Vagina (tissue), 2 donors: ENCODE measurements at regions not wholly inside any gene's neighbourhood (a gene's known extent, or its start where the extent isn't known, plus 50 kb on each side); places are given as distances from the start of the nearest gene placed in this dataset.
A peak's percentile ranks its signal among the peaks of the same experiment; 100 is the strongest.

ENCODE experiments used
- DNase-seq, 2 donors: peaks; one replicate each; pipeline ENCODE4 v3.0.0-alpha.2; 2017; ENCODE audit errors: extremely low spot score in 2 of 2
- H3K27ac ChIP-seq: fragments of 200-600 bp; sonication (generic); one replicate; pipeline ENCODE4 v1.5.1; 2019
- H3K27me3 ChIP-seq: fragments of 200-600 bp; sonication (generic); one replicate; pipeline ENCODE4 v1.5.1; 2019
- H3K36me3 ChIP-seq, 2 donors: fragments of 200-600 bp; sonication (generic); one replicate each; pipeline ENCODE4 v1.5.1; 2017 to 2019
- H3K4me1 ChIP-seq: fragments of 200-600 bp; sonication (generic); one replicate; pipeline ENCODE4 v1.5.1; 2019
- H3K4me3 ChIP-seq, 2 donors: fragments of 200-600 bp; sonication (generic); 1 replicate in 1 of 2; 2 replicates in 1 of 2; pipeline ENCODE4 v1.5.1; 2016 to 2019
- H3K9me3 ChIP-seq: fragments of 200-600 bp; sonication (generic); one replicate; pipeline ENCODE4 v1.5.1; 2019
- POLR2A ChIP-seq, 2 donors: fragments of 450-650 bp; IDR thresholded peaks; one replicate each; pipeline ENCODE4 v1.6.1; 2017; ENCODE audit warnings: antibody characterized with exemption in 2 of 2, mild to moderate bottlenecking in 2 of 2, moderate library complexity in 2 of 2
- POLR2AphosphoS5 ChIP-seq, 2 donors: sonication (generic); formaldehyde crosslinking; IDR thresholded peaks; one replicate each; pipeline ENCODE4 v1.9.0; 2017; ENCODE audit warnings: antibody characterized with exemption in 2 of 2, mild to moderate bottlenecking in 2 of 2, low read depth in 1 of 2; ENCODE audit not compliant: insufficient read depth in 1 of 2
- intact Hi-C: fragments of 100-400 bp; cut with DNase I; formaldehyde crosslinking; loops from one replicate; pipeline ENCODE4 v1.15.1; 2023
- TF ChIP-seq, protein P1 (sequence below), 3 experiments: fragments of 450-650 bp in 2 of 3; fragments of 200-600 bp in 1 of 3; sonication (generic) in 1 of 3; IDR thresholded peaks; one replicate each; pipeline ENCODE4 v1.5.1; 2017 to 2019; ENCODE audit warnings: antibody characterized with exemption in 3 of 3, mild to moderate bottlenecking in 2 of 3, moderate library complexity in 2 of 3

DNA sequence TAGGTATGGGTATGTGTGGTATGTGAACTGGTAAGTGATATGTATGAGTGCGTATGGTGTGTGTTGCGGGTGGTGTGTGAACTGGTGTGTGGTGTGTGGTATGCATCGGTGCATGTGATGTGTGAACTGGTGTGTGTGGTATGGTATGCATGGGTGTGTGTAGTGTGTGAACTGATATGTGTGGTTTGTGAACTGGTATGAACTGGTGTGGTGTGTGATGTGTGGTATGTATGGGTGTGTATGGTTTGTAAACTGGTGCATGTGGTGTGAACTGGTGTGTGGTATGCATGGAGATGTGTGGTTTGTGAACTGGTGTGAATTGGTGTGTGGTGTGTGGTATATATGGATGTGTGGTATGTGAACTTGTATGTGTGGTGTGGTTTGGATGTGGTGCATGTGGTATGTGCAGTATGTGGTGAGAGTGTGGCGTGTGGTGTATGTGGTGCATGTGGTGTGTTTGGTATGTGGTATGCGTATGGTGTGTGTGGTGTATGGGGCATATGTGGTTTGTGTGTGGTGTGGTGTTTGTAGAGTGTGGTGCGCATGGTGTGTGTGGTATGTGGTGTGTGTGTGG, 208.9 kb upstream of the TNP1 start:
- Histone ChIP-seq H3K4me3 (no peak overlapping the region), H3K27ac (no peak overlapping the region), H3K36me3 (no peaks in the 10 kb centered on the region), H3K9me3 (no peaks in the 10 kb centered on the region), H3K27me3 (no peaks in the 10 kb centered on the region), H3K4me1 (peaks cover 12% of the 10 kb centered on the region)
- intact Hi-C loops: no loop called here
- TF ChIP-seq, protein P1, sequence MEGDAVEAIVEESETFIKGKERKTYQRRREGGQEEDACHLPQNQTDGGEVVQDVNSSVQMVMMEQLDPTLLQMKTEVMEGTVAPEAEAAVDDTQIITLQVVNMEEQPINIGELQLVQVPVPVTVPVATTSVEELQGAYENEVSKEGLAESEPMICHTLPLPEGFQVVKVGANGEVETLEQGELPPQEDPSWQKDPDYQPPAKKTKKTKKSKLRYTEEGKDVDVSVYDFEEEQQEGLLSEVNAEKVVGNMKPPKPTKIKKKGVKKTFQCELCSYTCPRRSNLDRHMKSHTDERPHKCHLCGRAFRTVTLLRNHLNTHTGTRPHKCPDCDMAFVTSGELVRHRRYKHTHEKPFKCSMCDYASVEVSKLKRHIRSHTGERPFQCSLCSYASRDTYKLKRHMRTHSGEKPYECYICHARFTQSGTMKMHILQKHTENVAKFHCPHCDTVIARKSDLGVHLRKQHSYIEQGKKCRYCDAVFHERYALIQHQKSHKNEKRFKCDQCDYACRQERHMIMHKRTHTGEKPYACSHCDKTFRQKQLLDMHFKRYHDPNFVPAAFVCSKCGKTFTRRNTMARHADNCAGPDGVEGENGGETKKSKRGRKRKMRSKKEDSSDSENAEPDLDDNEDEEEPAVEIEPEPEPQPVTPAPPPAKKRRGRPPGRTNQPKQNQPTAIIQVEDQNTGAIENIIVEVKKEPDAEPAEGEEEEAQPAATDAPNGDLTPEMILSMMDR (IDR thresholded peaks at IDR 0.05): no peak
- TF ChIP-seq POLR2A (IDR thresholded peaks at IDR 0.05) (no peak), POLR2AphosphoS5 (IDR thresholded peaks at IDR 0.05; ENCODE audit: insufficient read depth in 1 of 2, low read depth in 1 of 2) (no peak)
- no peak for DNase-seq

DNA sequence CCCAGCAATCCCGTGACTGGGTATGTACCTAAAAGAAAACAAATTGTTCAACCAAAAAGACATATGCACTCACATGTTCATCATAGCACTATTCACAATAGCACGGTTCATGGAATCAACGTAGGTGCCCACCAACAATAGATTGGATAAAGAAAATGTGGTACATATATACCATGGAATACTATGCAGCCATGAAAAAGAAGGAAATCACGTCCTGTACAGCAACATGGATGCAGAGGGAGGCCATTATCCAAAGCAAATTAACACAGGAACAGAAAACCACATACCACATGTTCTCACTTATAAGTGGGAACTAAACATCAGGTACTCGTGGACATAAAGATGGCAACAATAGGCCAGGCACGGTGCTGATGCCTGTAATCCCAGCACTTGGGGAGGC, 207.9 kb upstream of the TNP1 start:
- intact Hi-C loops: no loop called here

DNA sequence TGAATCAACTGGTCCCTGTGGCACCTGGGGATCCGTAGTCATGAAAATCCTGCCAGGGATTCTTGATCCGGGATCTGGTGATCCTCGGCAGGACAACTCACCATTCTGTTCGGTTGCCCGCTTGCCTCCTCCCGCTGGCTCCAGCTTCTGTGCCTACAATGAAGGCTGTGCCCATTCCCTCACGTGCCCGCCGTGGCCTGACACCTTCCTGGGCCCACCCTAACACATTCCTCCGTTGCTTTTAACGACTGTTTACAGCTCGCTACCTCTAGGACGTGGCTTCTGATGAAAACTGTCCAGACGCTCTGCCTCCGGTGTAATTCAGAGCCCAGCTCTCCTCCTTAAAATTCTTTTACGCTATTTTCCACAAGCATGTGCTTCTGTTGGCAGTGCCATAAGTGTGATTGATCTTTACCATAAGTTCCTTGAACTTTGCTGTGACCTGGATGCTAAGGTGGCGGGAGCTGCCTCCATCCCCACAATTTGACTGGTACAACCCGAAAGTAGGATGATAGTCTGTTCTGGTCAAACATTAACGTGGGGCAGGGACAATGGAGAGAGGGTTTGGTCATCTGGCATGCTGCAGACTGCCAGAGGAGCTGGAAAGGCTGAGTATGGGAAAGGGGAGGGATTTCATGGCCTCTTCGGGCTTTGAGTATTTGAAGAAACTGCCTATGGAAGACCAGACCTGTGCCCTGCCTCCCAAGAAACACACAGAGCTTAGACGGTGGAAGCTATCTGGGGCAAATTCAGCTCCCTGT, 206.8 kb upstream of the TNP1 start:
- no peaks in the 10 kb centered on the region for H3K27me3 ChIP-seq
- DNase-seq: no peak
- H3K9me3 ChIP-seq: no peaks in the 10 kb centered on the region
- no peak for TF ChIP-seq POLR2A (IDR thresholded peaks at IDR 0.05)
- peak in 1 of 2 donors; percentile 46 for TF ChIP-seq POLR2AphosphoS5 (IDR thresholded peaks at IDR 0.05; ENCODE audit: insufficient read depth in 1 of 2, low read depth in 1 of 2)
- intact Hi-C loops: no loop called here
- peaks cover 19% of the 10 kb centered on the region for H3K4me1 ChIP-seq
- H3K27ac ChIP-seq: peak overlapping the region; percentile 51
- H3K4me3 ChIP-seq: no peak overlapping the region
- no peaks in the 10 kb centered on the region for H3K36me3 ChIP-seq

More for the DNA sequence above, 207.9 kb upstream of the TNP1 start:
- Histone ChIP-seq H3K27ac (no peak overlapping the region), H3K9me3 (no peaks in the 10 kb centered on the region), H3K4me1 (peaks cover 19% of the 10 kb centered on the region), H3K36me3 (no peaks in the 10 kb centered on the region), H3K4me3 (no peak overlapping the region), H3K27me3 (no peaks in the 10 kb centered on the region)
- TF ChIP-seq POLR2AphosphoS5 (IDR thresholded peaks at IDR 0.05; ENCODE audit: insufficient read depth in 1 of 2, low read depth in 1 of 2) (no peak), POLR2A (IDR thresholded peaks at IDR 0.05) (no peak)
- TF ChIP-seq, protein P1 (IDR thresholded peaks at IDR 0.05): no peak
- DNase-seq: no peak

DNA sequence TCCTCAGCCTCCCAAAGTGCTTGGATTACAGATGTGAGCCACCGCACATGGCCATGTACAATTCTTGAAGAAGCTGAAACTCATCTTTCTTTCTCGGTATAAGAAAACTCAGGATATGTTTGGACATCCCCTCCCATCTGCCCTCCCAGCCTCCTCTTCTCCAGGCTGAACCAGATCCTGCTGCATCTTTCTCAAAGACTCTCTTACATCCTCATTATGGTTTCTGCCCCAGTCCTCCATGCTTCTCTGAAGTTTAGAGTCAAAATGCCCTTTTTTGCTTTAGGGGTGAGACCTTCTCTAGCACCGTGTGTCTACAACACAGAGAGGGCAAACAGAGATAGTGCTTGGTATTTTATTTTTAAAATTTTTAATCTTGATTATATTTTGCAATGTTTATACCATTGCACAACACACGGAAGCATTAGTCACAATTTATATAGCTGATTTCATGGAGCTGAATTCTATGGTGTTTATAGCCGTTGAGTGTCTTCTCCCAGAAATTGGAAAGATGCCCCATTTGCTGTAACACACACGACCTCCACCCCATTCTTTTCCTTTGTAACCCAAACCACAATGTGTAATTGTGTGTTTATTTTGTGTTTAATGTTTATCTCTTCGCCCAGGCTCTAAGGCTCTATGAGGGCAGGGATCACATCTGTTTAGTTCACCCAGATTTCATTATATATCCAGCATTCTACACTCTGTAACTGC, 206.0 kb upstream of the TNP1 start:
- Histone ChIP-seq H3K4me1 (peaks cover 19% of the 10 kb centered on the region), H3K36me3 (no peaks in the 10 kb centered on the region), H3K4me3 (no peak overlapping the region), H3K27ac (peak overlapping the region; percentile 54), H3K9me3 (no peaks in the 10 kb centered on the region), H3K27me3 (no peaks in the 10 kb centered on the region)
- intact Hi-C loops: no loop called here
- no peak for DNase-seq
- peak in 1 of 2 donors; percentile 61 for TF ChIP-seq POLR2AphosphoS5 (IDR thresholded peaks at IDR 0.05; ENCODE audit: insufficient read depth in 1 of 2, low read depth in 1 of 2)
- no peak for TF ChIP-seq POLR2A (IDR thresholded peaks at IDR 0.05)

DNA sequence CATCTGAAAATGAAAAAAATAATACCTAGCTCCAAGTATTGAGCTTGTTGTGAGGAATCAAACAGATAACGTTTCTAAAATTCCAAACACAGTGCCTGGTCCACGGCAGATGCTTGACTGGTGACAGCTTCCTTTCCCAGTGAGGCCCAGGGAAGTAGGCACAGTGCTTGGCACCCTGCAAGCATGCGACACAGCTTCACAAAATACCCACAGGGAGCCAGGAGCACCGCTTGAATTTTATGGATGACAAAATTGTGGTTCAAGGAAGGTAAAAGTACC, 205.1 kb upstream of the TNP1 start:
- intact Hi-C loops: no loop called here
- H3K27me3 ChIP-seq: no peaks in the 10 kb centered on the region
- TF ChIP-seq, protein P1 (IDR thresholded peaks at IDR 0.05): no peak
- no peak for TF ChIP-seq POLR2A (IDR thresholded peaks at IDR 0.05)
- TF ChIP-seq POLR2AphosphoS5 (IDR thresholded peaks at IDR 0.05; ENCODE audit: insufficient read depth in 1 of 2, low read depth in 1 of 2): no peak
- H3K9me3 ChIP-seq: no peaks in the 10 kb centered on the region
- peaks cover 19% of the 10 kb centered on the region for H3K4me1 ChIP-seq
- DNase-seq: no peak
- H3K4me3 ChIP-seq: no peak overlapping the region
- H3K36me3 ChIP-seq: no peaks in the 10 kb centered on the region
- H3K27ac ChIP-seq: peak overlapping the region; percentile 54
